ENCODE measurements at regions not wholly inside any gene's neighbourhood (a gene's known extent, or its start where the extent isn't known, plus 50 kb on each side); places are given as distances from the start of the nearest gene placed in this dataset.

DNA sequence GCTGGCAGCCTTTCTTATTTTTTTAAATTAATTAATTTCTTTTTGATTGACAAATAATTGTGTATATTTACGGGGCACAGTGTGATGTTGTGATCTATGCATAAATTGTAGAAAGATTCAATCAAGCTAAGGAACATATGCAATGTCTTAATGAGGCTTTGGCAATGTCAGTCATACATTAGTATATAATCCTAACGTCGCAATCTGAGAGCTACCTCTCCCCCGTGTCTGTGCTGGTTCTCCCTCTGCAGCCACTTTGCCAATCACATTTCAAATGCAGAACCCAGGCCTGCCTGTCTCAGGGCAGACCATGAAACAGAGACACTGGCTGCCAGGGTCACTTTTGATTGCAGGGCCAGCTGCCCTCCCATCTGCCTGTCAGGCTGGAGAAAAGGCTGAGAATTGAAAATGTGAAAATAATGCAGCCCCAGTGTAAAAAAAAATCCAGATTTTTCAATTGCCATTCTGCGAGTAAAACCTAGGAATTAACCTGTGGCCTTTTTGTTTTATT lies 56.3 kb downstream of the SLC24A2 start:
- no peak for DNase-seq (ENCODE audit: low read depth)
- H3K27me3 ChIP-seq (ENCODE audit: control insufficient read depth, insufficient read depth, low read length): no peaks in the 10 kb centered on the region
- H3K4me3 ChIP-seq (ENCODE audit: low read depth, low read length): no peak overlapping the region
- H3K36me3 ChIP-seq (ENCODE audit: control insufficient read depth, insufficient read depth, low read length): no peaks in the 10 kb centered on the region
- TF ChIP-seq, protein P1, sequence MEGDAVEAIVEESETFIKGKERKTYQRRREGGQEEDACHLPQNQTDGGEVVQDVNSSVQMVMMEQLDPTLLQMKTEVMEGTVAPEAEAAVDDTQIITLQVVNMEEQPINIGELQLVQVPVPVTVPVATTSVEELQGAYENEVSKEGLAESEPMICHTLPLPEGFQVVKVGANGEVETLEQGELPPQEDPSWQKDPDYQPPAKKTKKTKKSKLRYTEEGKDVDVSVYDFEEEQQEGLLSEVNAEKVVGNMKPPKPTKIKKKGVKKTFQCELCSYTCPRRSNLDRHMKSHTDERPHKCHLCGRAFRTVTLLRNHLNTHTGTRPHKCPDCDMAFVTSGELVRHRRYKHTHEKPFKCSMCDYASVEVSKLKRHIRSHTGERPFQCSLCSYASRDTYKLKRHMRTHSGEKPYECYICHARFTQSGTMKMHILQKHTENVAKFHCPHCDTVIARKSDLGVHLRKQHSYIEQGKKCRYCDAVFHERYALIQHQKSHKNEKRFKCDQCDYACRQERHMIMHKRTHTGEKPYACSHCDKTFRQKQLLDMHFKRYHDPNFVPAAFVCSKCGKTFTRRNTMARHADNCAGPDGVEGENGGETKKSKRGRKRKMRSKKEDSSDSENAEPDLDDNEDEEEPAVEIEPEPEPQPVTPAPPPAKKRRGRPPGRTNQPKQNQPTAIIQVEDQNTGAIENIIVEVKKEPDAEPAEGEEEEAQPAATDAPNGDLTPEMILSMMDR (IDR thresholded peaks at IDR 0.05; ENCODE audit: insufficient read depth, low read length, poor library complexity, severe bottlenecking): no peak

DNA sequence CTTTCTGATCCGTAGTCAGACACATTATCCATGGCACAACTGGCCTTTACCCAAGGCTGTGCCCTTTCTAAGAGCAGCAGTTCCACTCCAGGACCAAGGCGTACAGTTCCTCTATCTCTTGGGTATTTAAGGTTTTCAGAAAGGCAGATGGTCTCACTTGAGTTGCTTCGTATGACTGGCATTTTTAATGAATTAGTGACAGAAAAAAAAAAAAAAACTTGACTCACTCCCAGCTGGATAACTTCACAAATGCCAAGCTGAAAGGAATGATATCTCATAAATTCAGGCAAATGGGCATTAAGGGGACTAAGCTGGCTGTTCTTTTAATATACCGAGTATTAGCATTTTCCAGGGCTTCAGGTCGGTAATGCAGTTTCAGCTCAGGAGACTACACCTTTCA lies 60.7 kb downstream of the SLC24A2 start:
- Histone ChIP-seq H3K27me3 (ENCODE audit: control insufficient read depth, insufficient read depth, low read length) (no peaks in the 10 kb centered on the region), H3K4me3 (ENCODE audit: low read depth, low read length) (no peak overlapping the region)

DNA sequence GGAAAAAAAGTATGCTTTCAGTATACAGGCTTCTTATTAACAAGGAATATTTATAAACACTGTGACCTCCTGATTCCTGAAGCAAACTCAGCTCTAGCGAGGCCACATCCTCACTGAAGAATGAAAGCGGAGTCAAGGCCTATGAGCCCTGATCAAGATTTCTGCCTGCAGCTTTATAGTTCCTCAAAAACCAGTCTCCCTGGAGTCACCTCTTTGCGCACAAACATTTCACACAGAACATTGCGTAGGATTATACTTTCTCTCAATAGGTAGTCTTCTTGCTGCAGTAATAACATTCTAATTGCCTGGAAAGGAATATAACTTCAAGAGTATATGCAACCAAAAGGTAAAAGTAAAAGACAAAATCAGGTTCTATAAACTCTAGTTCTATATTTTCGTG lies 62.9 kb downstream of the SLC24A2 start:
- no peaks in the 10 kb centered on the region for H3K27me3 ChIP-seq (ENCODE audit: control insufficient read depth, insufficient read depth, low read length)
- DNase-seq (ENCODE audit: low read depth): no peak
- H3K4me3 ChIP-seq (ENCODE audit: low read depth, low read length): no peak overlapping the region
- TF ChIP-seq, protein P1 (IDR thresholded peaks at IDR 0.05; ENCODE audit: insufficient read depth, low read length, poor library complexity, severe bottlenecking): no peak
- H3K36me3 ChIP-seq (ENCODE audit: control insufficient read depth, insufficient read depth, low read length): no peaks in the 10 kb centered on the region

More for the DNA sequence above, 60.7 kb downstream of the SLC24A2 start:
- TF ChIP-seq, protein P1 (IDR thresholded peaks at IDR 0.05; ENCODE audit: insufficient read depth, low read length, poor library complexity, severe bottlenecking): no peak
- no peak for DNase-seq (ENCODE audit: low read depth)
- H3K36me3 ChIP-seq (ENCODE audit: control insufficient read depth, insufficient read depth, low read length): no peaks in the 10 kb centered on the region

DNA sequence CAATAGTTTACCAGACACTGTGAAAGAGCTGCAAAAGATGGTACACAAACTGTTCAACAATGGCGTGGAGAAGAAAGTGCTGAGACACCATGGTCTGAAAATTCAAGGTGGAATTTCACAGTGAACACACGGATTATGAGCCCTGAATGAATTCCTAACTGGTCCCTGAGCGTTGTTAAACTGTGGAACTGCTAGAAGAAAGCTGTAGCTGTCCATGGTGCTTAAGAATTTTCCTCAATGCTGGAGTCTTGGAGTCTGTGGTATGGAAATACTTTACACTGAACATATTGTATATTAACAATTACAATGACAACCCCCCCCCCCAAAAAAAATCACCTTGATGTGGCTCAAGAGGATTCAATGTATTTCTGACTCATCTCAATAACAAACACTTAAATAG lies 68.5 kb downstream of the SLC24A2 start:
- H3K27me3 ChIP-seq (ENCODE audit: control insufficient read depth, insufficient read depth, low read length): no peaks in the 10 kb centered on the region
- TF ChIP-seq, protein P1 (IDR thresholded peaks at IDR 0.05; ENCODE audit: insufficient read depth, low read length, poor library complexity, severe bottlenecking): no peak
- H3K4me3 ChIP-seq (ENCODE audit: low read depth, low read length): no peak overlapping the region
- DNase-seq (ENCODE audit: low read depth): no peak
- no peaks in the 10 kb centered on the region for H3K36me3 ChIP-seq (ENCODE audit: control insufficient read depth, insufficient read depth, low read length)

DNA sequence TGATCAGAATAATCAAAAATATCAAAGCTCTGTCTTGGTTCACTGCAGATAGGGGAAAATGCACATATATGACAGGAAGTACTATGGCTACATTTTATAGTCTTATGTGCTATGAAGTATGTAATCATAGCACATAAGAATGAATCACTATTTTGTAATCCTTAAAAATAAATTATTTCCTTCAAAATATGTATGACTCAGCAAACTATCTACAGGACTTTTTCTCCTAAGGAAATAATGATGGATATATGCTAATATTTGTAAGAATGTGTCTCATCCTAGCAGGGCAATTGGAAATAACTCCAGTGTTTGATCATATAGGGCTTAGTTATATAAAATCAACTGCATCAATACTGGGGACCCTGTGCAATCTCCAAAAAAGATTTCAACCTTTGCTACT lies 85.1 kb downstream of the SLC24A2 start:
- Histone ChIP-seq H3K4me3 (ENCODE audit: low read depth, low read length) (no peak overlapping the region), H3K27me3 (ENCODE audit: control insufficient read depth, insufficient read depth, low read length) (no peaks in the 10 kb centered on the region), H3K36me3 (ENCODE audit: control insufficient read depth, insufficient read depth, low read length) (no peaks in the 10 kb centered on the region)
- TF ChIP-seq, protein P1 (IDR thresholded peaks at IDR 0.05; ENCODE audit: insufficient read depth, low read length, poor library complexity, severe bottlenecking): no peak
- no peak for DNase-seq (ENCODE audit: low read depth)

DNA sequence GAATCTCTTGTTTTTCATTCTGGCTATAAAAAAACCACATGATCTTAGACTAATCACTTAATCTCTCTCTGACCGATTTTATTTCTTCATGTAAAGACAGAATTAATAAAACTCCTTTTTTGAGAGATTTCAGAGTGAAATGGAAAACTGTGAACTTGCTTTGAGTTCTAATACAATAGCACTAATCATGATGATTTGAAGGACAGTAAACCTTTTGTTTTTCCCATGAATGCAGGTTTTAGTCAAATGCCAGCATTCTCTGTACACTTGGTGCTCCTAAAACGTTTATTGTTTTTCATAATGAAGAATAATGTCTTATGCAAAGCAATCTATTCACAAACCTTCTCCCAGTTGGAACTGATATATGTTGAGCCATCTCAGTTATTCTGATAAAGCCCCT lies 86.8 kb downstream of the SLC24A2 start:
- DNase-seq (ENCODE audit: low read depth): no peak
- Histone ChIP-seq H3K4me3 (ENCODE audit: low read depth, low read length) (no peak overlapping the region), H3K36me3 (ENCODE audit: control insufficient read depth, insufficient read depth, low read length) (no peaks in the 10 kb centered on the region), H3K27me3 (ENCODE audit: control insufficient read depth, insufficient read depth, low read length) (no peaks in the 10 kb centered on the region)
- TF ChIP-seq, protein P1 (IDR thresholded peaks at IDR 0.05; ENCODE audit: insufficient read depth, low read length, poor library complexity, severe bottlenecking): no peak
